B cell (primary cell): ENCODE measurements at regions not wholly inside any gene's neighbourhood (a gene's known extent, or its start where the extent isn't known, plus 50 kb on each side); places are given as distances from the start of the nearest gene placed in this dataset.

Source experiments
- ATAC-seq: fragments of 200-7000 bp; cut with Tn5 transposase; one replicate; pipeline ENCODE4 v1.10.0; 2021; ENCODE audit warnings: low read depth, mild to moderate bottlenecking, moderate number of reproducible peaks, moderate library complexity
- CTCF ChIA-PET: fragments of 350-600 bp; sonication (Branson Sonifier 250); formaldehyde crosslinking; loops from one replicate; lab custom pipeline; 2021; ENCODE audit warnings: antibody characterized with exemption, inconsistent platforms; lab: Charles Lee
- POLR2A ChIA-PET: fragments of 350-600 bp; sonication (Branson Sonifier 250); formaldehyde crosslinking; loops from one replicate; lab custom pipeline; 2021; ENCODE audit warnings: antibody characterized with exemption; lab: Charles Lee
- DNase-seq: peaks from one replicate; pipeline ENCODE4 v3.0.0; 2013
- H2AFZ ChIP-seq: 2 replicates; pipeline ENCODE4 v1.6.1; 2012; ENCODE audit warnings: mild to moderate bottlenecking, low read depth, low read length; ENCODE audit not compliant: insufficient read depth, poor library complexity, severe bottlenecking
- H3K27ac ChIP-seq, 2 donors: 1 replicate in 1 of 2; 2 replicates in 1 of 2; pipeline ENCODE4 v1.5.1; 2012 to 2013; ENCODE audit warnings: low read length in 2 of 2, mild to moderate bottlenecking in 2 of 2, moderate library complexity in 1 of 2
- H3K27me3 ChIP-seq, 4 experiments: fragments of 200-600 bp in 1 of 4; sonication (generic) in 1 of 4; replicated peaks in 1 of 4; 1 replicate in 2 of 4; 2 replicates in 2 of 4; pipeline versions ENCODE4 v1.6.1 to v1.7.0; 2013 to 2016; ENCODE audit warnings: low read length in 3 of 4, mild to moderate bottlenecking in 2 of 4, mixed read lengths in 1 of 4, moderate library complexity in 1 of 4; ENCODE audit not compliant: insufficient read depth in 4 of 4, control insufficient read depth in 3 of 4; ENCODE audit errors: control extremely low read depth in 1 of 4
- H3K36me3 ChIP-seq, 2 experiments: replicated peaks in 1 of 2; 1 replicate in 1 of 2; 2 replicates in 1 of 2; pipeline versions ENCODE4 v1.6.1 to v1.7.1; 2013; ENCODE audit warnings: low read length in 1 of 2; ENCODE audit not compliant: insufficient read depth in 2 of 2, control insufficient read depth in 1 of 2; ENCODE audit errors: control extremely low read depth in 1 of 2, extremely low read depth in 1 of 2
- H3K4me1 ChIP-seq, 2 donors: fragments of 200-600 bp in 1 of 2; sonication (generic) in 1 of 2; 1 replicate in 1 of 2; 2 replicates in 1 of 2; pipeline versions ENCODE4 v1.5.1 to v1.6.1; 2013 to 2017; ENCODE audit warnings: low read length in 2 of 2; ENCODE audit not compliant: control insufficient read depth in 2 of 2, insufficient read depth in 2 of 2
- H3K4me2 ChIP-seq: replicated peaks from 2 replicates; pipeline ENCODE3; 2012; ENCODE audit warnings: mild to moderate bottlenecking, low read depth, low read length; ENCODE audit not compliant: poor library complexity, severe bottlenecking
- H3K4me3 ChIP-seq, 5 experiments: fragments of 200-600 bp in 1 of 5; sonication (generic) in 1 of 5; 1 replicate in 3 of 5; 2 replicates in 2 of 5; pipeline versions ENCODE4 v1.5.1 to v1.7.0; 2011 to 2016; ENCODE audit warnings: low read length in 4 of 5, mild to moderate bottlenecking in 4 of 5, low read depth in 2 of 5, control low read depth in 1 of 5, moderate library complexity in 1 of 5; ENCODE audit not compliant: insufficient read depth in 1 of 5; ENCODE audit errors: control extremely low read depth in 1 of 5, extremely low read depth in 1 of 5
- H3K79me2 ChIP-seq: fragments of 200-600 bp; sonication (generic); one replicate; pipeline ENCODE4 v1.6.0; 2016; ENCODE audit warnings: low read length; ENCODE audit not compliant: control insufficient read depth, insufficient read depth
- H3K9ac ChIP-seq: fragments of 200-600 bp; sonication (generic); 2 replicates; pipeline ENCODE4 v1.6.1; 2017; ENCODE audit warnings: mild to moderate bottlenecking, low read length, moderate library complexity
- H3K9me3 ChIP-seq, 3 donors: one replicate each; pipeline versions ENCODE4 v1.6.1 to v1.7.1; 2013; ENCODE audit warnings: low read length in 2 of 3; ENCODE audit not compliant: control insufficient read depth in 2 of 3, insufficient read depth in 1 of 3; ENCODE audit errors: control extremely low read depth in 1 of 3
- H4K20me1 ChIP-seq: 2 replicates; pipeline ENCODE4 v1.6.0; 2012; ENCODE audit warnings: mild to moderate bottlenecking, low read length; ENCODE audit not compliant: insufficient read depth, control insufficient read depth, poor library complexity, severe bottlenecking
- H3K27ac Mint-ChIP-seq: one replicate; pipeline ENCODE4 v1.8.0; 2021; ENCODE audit warnings: mixed read lengths
- H3K27me3 Mint-ChIP-seq: one replicate; pipeline ENCODE4 v1.8.0; 2021; ENCODE audit warnings: mixed read lengths
- H3K4me1 Mint-ChIP-seq: one replicate; pipeline ENCODE4 v1.8.0; 2021; ENCODE audit warnings: mixed read lengths
- H3K4me3 Mint-ChIP-seq: one replicate; pipeline ENCODE4 v1.8.0; 2021; ENCODE audit warnings: mixed read lengths
- H3K9me3 Mint-ChIP-seq: one replicate; pipeline ENCODE4 v1.8.0; 2022; ENCODE audit warnings: mixed read lengths; ENCODE audit not compliant: insufficient read depth
- CTCF ChIP-seq: fragments of 200-600 bp; IDR thresholded peaks from one replicate; pipeline ENCODE4 v1.8.0; 2022; ENCODE audit warnings: antibody characterized with exemption, mild to moderate bottlenecking
- EZH2 ChIP-seq: IDR thresholded peaks from 2 replicates; pipeline ENCODE4 v1.6.1; 2012; ENCODE audit warnings: borderline replicate concordance, low read depth, mild to moderate bottlenecking, moderate library complexity, low read length; ENCODE audit not compliant: insufficient read depth, poor library complexity, severe bottlenecking
- WGBS: methylation state at CpG from one replicate; pipeline ENCODE4 v1.1.5; 2013; ENCODE audit warnings: missing lambda C conversion rate; ENCODE audit not compliant: insufficient coverage; 5-methylcytosine and 5-hydroxymethylcytosine counted together
- intact Hi-C: fragments of 100-400 bp; cut with micrococcal nuclease; formaldehyde crosslinking; loops from one replicate; pipeline ENCODE4 v1.10.0; 2022

- Mint-ChIP-seq H3K27me3 (no peaks in the 10 kb centered on the region), H3K27ac (no peak overlapping the region), H3K4me1 (no peaks in the 10 kb centered on the region), H3K9me3 (peaks cover 3% of the 10 kb centered on the region), H3K4me3 (no peak overlapping the region)
- no peaks in the 10 kb centered on the region for H4K20me1 ChIP-seq
- DNase-seq (no peak), ATAC-seq (no peak)
- no CpG with 5 or more reads among the region's 2 CpGs for WGBS
- H3K4me3 ChIP-seq: no peak overlapping the region
- H3K27me3 ChIP-seq: no peaks in the 10 kb centered on the region
- H3K9me3 ChIP-seq: peaks cover 0 to 4% (median 0%) of the 10 kb centered on the region in 3 donors
- H3K36me3 ChIP-seq: no peaks in the 10 kb centered on the region
- no peak overlapping the region for H3K27ac ChIP-seq
- no peak overlapping the region for H3K4me2 ChIP-seq
- H2AFZ ChIP-seq: no peak overlapping the region
- TF ChIP-seq EZH2: no peak
- no peak for TF ChIP-seq CTCF
- no peaks in the 10 kb centered on the region for H3K79me2 ChIP-seq
- intact Hi-C loops: no loop called here
- POLR2A ChIA-PET: no interaction called here
- CTCF ChIA-PET: no interaction called here
- no peaks in the 10 kb centered on the region for H3K4me1 ChIP-seq
- no peak overlapping the region for H3K9ac ChIP-seq
Observed at GRCh38 chr1:87804128-87804527, 475.4 kb downstream of the LMO4 start.

- DNase-seq (no peak), ATAC-seq (no peak)
- no peaks in the 10 kb centered on the region for H3K27me3 ChIP-seq
- no peaks in the 10 kb centered on the region for H4K20me1 ChIP-seq
- no peaks in the 10 kb centered on the region for H3K36me3 ChIP-seq
- no peaks in the 10 kb centered on the region for H3K79me2 ChIP-seq
- Mint-ChIP-seq H3K4me3 (no peak overlapping the region), H3K27ac (no peak overlapping the region), H3K27me3 (no peaks in the 10 kb centered on the region), H3K9me3 (peaks cover under 1% of the 10 kb centered on the region), H3K4me1 (no peaks in the 10 kb centered on the region)
- intact Hi-C loops: no loop called here
- no peak overlapping the region for H3K27ac ChIP-seq
- ChIA-PET POLR2A (no interaction called here), CTCF (interaction anchor here (0.6 kb wide), 1 partner anchor 373 kb away, joined by 4 read pairs; no protein-coding TSS in a partner anchor)
- no peak overlapping the region for H3K4me3 ChIP-seq
- H3K9me3 ChIP-seq: no peaks in the 10 kb centered on the region
- TF ChIP-seq CTCF (no peak), EZH2 (no peak)
- no peaks in the 10 kb centered on the region for H3K4me1 ChIP-seq
- no peak overlapping the region for H2AFZ ChIP-seq
- no peak overlapping the region for H3K9ac ChIP-seq
- 100% methylated on average over 6 of the region's 14 CpGs for WGBS
- H3K4me2 ChIP-seq: no peak overlapping the region
Observed at GRCh38 chr1:87805666-87806378, 477.1 kb downstream of the LMO4 start.
